Gastroesophageal sphincter (tissue), 4 donors: ENCODE measurements at regions not wholly inside any gene's neighbourhood (a gene's known extent, or its start where the extent isn't known, plus 50 kb on each side); places are given as distances from the start of the nearest gene placed in this dataset.
A peak's percentile ranks its signal among the peaks of the same experiment; 100 is the strongest.

ENCODE experiments used
- ATAC-seq: fragments of 150-250 bp; one replicate; pipeline ENCODE4 v1.9.1; 2016; ENCODE audit warnings: mild to moderate bottlenecking, moderate library complexity
- H3K27ac ChIP-seq, 4 donors: fragments of 200-600 bp; sonication (generic) in 3 of 4; 1 replicate in 3 of 4; 2 replicates in 1 of 4; pipeline ENCODE4 v1.5.1; 2016 to 2019
- H3K27me3 ChIP-seq: fragments of 200-600 bp; sonication (generic); one replicate; pipeline ENCODE4 v1.5.1; 2019
- H3K36me3 ChIP-seq, 2 donors: fragments of 200-600 bp; sonication (generic); one replicate each; pipeline ENCODE4 v1.5.1; 2019; ENCODE audit warnings: control low read depth in 1 of 2
- H3K4me1 ChIP-seq, 3 donors: fragments of 200-600 bp; sonication (generic); 1 replicate in 2 of 3; 2 replicates in 1 of 3; pipeline ENCODE4 v1.5.1; 2016 to 2019; ENCODE audit warnings: control low read depth in 2 of 3
- H3K4me3 ChIP-seq, 2 donors: fragments of 200-600 bp; sonication (generic); one replicate each; pipeline ENCODE4 v1.5.1; 2019; ENCODE audit warnings: mild to moderate bottlenecking in 1 of 2, moderate library complexity in 1 of 2
- H3K9me3 ChIP-seq, 3 donors: fragments of 200-600 bp; sonication (generic); one replicate each; pipeline ENCODE4 v1.5.1; 2017 to 2019; ENCODE audit warnings: control low read depth in 2 of 3
- EP300 ChIP-seq: sonication (generic); formaldehyde crosslinking; IDR thresholded peaks from one replicate; pipeline ENCODE4 v1.6.1; 2017; ENCODE audit warnings: antibody characterized with exemption, mild to moderate bottlenecking
- POLR2A ChIP-seq, 2 donors: fragments of 450-650 bp; IDR thresholded peaks; one replicate each; pipeline ENCODE4 v1.6.1; 2017; ENCODE audit warnings: antibody characterized with exemption in 2 of 2, mild to moderate bottlenecking in 2 of 2, moderate library complexity in 1 of 2
- POLR2AphosphoS5 ChIP-seq: sonication (generic); formaldehyde crosslinking; IDR thresholded peaks from one replicate; pipeline ENCODE4 v1.6.1; 2017; ENCODE audit warnings: antibody characterized with exemption
- WGBS, 2 donors: methylation state at CpG; one replicate each; pipeline ENCODE4 v1.1.5; 2018; ENCODE audit warnings: low coverage in 1 of 2; 5-methylcytosine and 5-hydroxymethylcytosine counted together
- TF ChIP-seq, protein P1 (sequence below), 4 experiments: fragments of 200-600 bp in 2 of 4; fragments of 450-650 bp in 2 of 4; sonication (generic) in 1 of 4; IDR thresholded peaks; one replicate each; pipeline ENCODE4 v1.5.1; 2017 to 2019; ENCODE audit warnings: antibody characterized with exemption in 4 of 4, mild to moderate bottlenecking in 2 of 4, moderate library complexity in 2 of 4

- no peaks in the 10 kb centered on the region for H3K36me3 ChIP-seq
- 67 to 77% methylated on average over 4 to 7 of the region's 18 CpGs for WGBS, 2 donors
- H3K27me3 ChIP-seq, result no peaks in the 10 kb centered on the region
- TF ChIP-seq POLR2AphosphoS5 (no peak), POLR2A (IDR thresholded peaks at IDR 0.05) (no peak), EP300 (no peak)
- TF ChIP-seq, protein P1, sequence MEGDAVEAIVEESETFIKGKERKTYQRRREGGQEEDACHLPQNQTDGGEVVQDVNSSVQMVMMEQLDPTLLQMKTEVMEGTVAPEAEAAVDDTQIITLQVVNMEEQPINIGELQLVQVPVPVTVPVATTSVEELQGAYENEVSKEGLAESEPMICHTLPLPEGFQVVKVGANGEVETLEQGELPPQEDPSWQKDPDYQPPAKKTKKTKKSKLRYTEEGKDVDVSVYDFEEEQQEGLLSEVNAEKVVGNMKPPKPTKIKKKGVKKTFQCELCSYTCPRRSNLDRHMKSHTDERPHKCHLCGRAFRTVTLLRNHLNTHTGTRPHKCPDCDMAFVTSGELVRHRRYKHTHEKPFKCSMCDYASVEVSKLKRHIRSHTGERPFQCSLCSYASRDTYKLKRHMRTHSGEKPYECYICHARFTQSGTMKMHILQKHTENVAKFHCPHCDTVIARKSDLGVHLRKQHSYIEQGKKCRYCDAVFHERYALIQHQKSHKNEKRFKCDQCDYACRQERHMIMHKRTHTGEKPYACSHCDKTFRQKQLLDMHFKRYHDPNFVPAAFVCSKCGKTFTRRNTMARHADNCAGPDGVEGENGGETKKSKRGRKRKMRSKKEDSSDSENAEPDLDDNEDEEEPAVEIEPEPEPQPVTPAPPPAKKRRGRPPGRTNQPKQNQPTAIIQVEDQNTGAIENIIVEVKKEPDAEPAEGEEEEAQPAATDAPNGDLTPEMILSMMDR (IDR thresholded peaks at IDR 0.05), result no peak
- H3K9me3 ChIP-seq, result no peaks in the 10 kb centered on the region
- H3K27ac ChIP-seq, result peak overlapping the region in 3 of 4 donors; percentile 56 to 68 (median 58)
- H3K4me1 ChIP-seq, result peaks cover 0 to 56% (median 24%) of the 10 kb centered on the region in 3 donors
- H3K4me3 ChIP-seq, result no peak overlapping the region
- ATAC-seq, result no peak
These were observed 87.7 kb upstream of the HAAO start for GRCh38 chr2:42879913-42880737.

- Histone ChIP-seq H3K27ac (peak overlapping the region in 3 of 4 donors; percentile 36 to 68 (median 58)), H3K4me1 (peaks cover 0 to 64% (median 32%) of the 10 kb centered on the region in 3 donors), H3K36me3 (no peaks in the 10 kb centered on the region), H3K4me3 (no peak overlapping the region), H3K27me3 (no peaks in the 10 kb centered on the region), H3K9me3 (no peaks in the 10 kb centered on the region)
- no CpG with 5 or more reads among the region's 6 CpGs for WGBS, 2 donors
- TF ChIP-seq EP300 (no peak), POLR2AphosphoS5 (no peak), POLR2A (IDR thresholded peaks at IDR 0.05) (no peak)
- TF ChIP-seq, protein P1 (IDR thresholded peaks at IDR 0.05), result no peak
- no peak for ATAC-seq
These were observed 86.8 kb upstream of the HAAO start for GRCh38 chr2:42879121-42879705.

- H3K4me1 ChIP-seq, result peaks cover 0 to 71% (median 32%) of the 10 kb centered on the region in 3 donors
- peak overlapping the region in 3 of 4 donors; percentile 36 to 68 (median 58) for H3K27ac ChIP-seq
- H3K9me3 ChIP-seq, result no peaks in the 10 kb centered on the region
- H3K4me3 ChIP-seq, result no peak overlapping the region
- ATAC-seq, result no peak
- no peak for TF ChIP-seq EP300
- TF ChIP-seq, protein P1 (IDR thresholded peaks at IDR 0.05), result no peak
- no peak for TF ChIP-seq POLR2A (IDR thresholded peaks at IDR 0.05)
- 85% methylated on average over 2 of the region's 4 CpGs; no CpG with 5 or more reads in 1 of the 2 donors for WGBS, 2 donors
- H3K27me3 ChIP-seq, result no peaks in the 10 kb centered on the region
- H3K36me3 ChIP-seq, result no peaks in the 10 kb centered on the region
These were observed 86.2 kb upstream of the HAAO start for GRCh38 chr2:42878581-42878980.

DNA sequence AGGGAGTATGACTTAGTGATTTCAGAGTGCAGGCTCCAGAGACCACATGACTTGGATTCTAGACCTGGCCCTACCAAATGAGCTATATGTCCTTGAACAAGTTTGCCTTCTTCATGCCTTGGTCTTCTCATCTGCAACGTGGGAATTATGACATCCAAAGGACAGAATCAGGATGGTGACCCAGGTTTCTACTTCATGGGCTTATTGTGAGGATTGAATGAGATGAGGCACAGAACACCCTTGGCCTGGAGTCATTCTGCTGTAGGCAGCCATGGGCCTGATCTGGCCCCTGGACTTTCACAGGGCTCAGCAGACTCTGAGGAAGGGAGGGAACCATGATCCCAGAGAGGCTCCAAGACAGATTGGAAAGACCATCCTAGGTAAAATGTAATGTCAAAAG lies 85.6 kb upstream of the HAAO start:
- 83 to 100% methylated on average over 1 of the region's 1 CpG for WGBS, 2 donors
- Histone ChIP-seq H3K4me1 (peaks cover 0 to 74% (median 32%) of the 10 kb centered on the region in 3 donors), H3K27ac (peak overlapping the region in 3 of 4 donors; percentile 36 to 68 (median 58)), H3K4me3 (no peak overlapping the region), H3K9me3 (no peaks in the 10 kb centered on the region), H3K27me3 (no peaks in the 10 kb centered on the region), H3K36me3 (no peaks in the 10 kb centered on the region)
- TF ChIP-seq EP300 (no peak), POLR2A (IDR thresholded peaks at IDR 0.05) (no peak), POLR2AphosphoS5 (no peak)
- TF ChIP-seq, protein P1 (IDR thresholded peaks at IDR 0.05), result no peak
- no peak for ATAC-seq
